CD4-positive, alpha-beta T cell treated with Interleukin-1 beta for 1 hour (primary cell): ENCODE measurements at regions not wholly inside any gene's neighbourhood (a gene's known extent, or its start where the extent isn't known, plus 50 kb on each side); places are given as distances from the start of the nearest gene placed in this dataset.

Experiments used
- DNase-seq, 2 donors: peaks; one replicate each; pipeline ENCODE4 v3.0.0-alpha.2; 2020 to 2022

- DNase-seq = no peak
Observed at GRCh38 chr1:38275960-38276359, 229.4 kb upstream of the POU3F1 start.

GRCh38 chr1:38274974-38275373 is 228.4 kb upstream of the POU3F1 start:
- DNase-seq = no peak

- DNase-seq = no peak
Observed at GRCh38 chr1:38273196-38273804, 226.7 kb upstream of the POU3F1 start.

DNA sequence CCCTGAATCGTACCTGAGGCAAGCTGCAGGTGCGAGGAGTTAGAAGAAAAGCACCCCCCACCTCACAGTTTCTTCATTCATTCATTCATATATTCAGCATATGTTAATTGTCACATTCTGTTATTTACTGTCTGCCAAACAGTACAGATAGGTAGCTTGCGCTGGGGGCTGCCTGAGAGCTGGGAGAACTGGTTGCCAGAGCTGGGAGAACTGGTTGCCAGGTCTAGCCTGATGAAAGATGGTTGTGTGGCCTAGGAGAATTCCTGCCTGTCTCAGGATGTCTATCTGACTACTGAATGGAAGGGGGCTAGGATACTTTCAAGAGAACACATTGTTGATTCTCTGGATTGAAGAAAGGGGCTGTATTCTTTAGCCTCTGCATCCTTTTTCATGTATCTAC is 225.9 kb upstream of the POU3F1 start:
- no peak for DNase-seq

DNA sequence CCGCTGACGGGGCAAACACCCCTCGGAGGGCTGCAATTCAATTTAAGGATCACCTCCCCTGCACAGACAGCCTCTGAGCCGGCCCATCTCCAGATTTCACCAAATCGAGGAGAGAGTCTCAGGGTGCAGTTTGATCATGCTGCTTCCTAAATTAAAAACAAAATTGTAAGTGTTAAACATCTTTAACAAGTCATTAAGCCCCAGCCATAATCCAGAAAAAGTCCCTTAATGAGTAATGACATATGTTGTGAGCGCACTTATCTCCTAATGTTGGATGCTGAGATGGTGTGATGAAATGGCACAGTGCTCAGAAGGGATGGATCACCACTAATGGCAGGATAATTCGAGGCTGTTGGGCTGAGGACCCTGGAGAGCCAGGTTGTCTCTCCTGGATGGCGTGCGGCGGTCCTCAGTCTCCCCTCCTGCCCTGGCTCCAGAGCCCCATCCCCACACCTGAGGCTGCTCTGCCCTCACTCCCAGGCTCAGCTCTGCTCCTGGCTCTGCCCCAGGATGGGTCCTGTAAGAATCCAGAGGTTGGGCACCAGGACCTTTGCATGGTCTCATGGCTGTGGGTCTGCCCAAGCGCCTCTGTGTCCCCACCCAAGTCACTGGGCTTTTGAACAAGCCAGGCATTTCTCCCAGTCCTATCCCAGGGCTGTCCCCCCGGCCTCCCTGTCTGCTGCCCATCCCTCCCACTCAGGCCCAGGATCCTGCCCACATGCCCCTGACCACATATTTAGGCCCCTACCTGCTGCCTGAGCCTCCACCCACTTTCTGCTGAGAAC is 224.4 kb upstream of the POU3F1 start:
- no peak for DNase-seq

DNA sequence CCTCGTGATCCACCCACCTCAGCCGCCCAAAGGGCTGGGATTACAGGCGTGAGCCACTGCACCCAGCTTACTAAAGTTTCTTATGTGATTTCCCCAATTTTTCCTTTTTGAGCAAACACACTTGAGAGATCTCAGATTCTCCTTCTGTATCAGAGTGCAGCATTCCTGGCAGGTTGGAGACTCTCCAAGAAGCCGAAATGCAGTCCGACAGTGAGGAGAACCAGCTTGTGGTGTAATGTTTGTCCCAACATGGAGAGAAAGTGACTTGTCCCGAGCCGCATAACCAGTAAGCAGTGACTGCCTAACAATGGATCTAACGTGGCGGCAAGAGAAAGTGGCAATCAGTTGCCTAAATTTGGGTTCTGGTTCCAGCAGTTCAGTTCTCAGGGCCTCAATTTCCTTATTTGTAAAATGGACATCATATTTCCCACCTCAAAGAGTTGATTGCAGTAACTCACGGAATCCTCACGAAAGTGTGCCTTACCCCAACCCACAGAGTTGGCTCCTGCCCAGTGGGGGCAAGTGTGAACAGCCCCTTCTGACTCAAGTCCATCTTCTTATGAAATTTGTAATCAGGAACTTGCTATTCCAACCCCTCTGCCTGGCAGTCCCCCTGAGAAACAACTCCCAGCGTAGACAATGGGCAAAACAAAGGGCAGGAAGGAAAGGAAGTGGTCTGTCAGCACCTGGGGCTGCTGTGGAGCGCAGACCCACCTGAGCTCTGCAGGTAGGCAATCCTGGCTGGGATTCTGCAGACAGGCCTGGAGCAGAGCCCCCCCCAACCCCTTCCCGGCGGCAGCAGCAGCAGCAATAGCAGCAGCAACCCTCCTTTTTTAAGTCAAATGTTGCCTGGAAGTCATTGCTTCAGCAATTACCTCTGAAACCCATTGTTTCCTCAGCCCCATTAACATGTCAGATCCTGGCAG is 223.6 kb upstream of the POU3F1 start:
- no peak for DNase-seq

DNA sequence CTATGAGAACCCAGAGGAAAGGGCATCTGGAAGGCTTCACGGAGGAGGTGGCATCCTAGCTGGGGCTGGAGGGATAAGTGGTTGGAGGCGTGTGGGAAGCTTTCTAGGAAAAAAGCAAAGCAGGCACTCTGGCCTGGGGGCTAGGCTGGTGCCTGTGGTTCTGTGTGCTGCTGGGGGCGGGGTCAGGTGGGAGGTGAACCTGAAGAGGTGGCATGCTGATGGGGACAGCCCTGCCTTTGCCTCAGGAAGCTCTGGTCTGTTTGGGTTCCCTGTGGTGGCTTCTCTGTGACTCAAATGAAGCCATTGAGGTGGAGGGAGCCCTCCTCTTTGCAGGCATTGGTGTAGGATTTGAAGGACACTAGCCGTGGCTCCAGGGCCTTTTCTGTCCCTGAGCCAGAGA is 221.6 kb upstream of the POU3F1 start:
- no peak for DNase-seq

GRCh38 chr1:38267037-38268036 is 220.7 kb upstream of the POU3F1 start:
- DNase-seq = no peak

- DNase-seq = no peak
Observed at GRCh38 chr1:38266197-38266520, 219.6 kb upstream of the POU3F1 start.

DNA sequence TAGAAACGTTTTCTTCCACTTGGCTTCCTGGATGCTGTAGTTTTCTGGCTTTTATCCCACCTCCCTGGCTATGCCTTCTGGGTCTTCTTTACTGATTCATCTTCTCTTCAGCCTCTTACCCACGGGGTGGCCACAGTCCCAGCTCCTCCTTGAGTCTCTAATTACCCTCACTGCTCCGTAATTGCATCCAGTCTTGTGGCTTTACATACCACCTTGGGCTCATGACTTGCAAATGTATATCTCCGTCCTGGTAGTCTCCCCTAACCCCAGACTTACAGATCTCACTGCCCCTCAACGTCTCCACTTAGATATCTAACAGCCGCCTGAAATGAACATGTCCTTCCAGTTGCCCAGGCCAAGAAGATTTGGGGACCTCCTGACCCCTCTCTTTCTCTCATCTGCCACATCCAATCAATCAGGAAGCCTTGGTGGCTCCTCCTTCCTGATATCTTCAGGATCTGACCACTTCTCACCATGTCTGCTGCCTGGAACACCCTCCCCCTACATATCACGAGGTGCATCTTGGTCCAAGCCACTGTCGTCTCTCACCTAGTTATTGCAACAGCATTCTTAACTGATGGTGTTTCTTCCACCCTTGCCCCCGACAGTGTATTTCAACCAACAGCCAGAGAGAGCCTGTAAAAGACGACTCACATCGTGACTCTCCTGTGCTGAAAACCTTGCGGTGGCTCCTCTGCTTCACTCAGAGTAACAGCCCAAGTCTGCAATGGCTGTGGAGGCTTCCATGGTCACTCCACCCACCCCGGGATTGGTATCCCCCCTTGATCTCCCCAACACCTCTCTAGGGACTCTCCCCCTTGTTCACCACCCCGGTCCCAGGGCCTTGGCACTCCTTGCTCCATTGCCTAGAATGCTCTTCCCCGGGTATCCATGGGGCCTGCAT is 219.0 kb upstream of the POU3F1 start:
- no peak for DNase-seq

DNA sequence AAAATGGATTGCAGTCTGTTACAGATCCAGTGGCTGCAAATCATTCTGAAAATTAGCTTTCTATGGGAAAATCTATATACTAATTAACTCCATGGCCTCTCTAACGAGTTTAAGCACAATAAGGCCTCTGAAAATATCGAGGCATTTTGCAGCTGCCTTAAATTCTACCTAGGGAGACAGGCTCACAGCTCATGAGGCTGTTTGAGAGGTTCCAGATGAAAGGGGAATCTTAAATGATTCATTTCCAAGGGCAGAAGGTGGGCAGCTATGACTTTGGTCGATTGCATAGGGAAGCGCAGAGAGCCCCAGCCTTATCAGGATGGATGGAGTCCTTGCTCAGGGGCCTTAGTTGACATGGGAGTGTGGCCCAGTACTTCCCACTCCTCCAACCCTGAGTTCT is 216.8 kb upstream of the POU3F1 start:
- no peak for DNase-seq

- DNase-seq = no peak
Observed at GRCh38 chr1:38261574-38261973, 215.0 kb upstream of the POU3F1 start.

DNA sequence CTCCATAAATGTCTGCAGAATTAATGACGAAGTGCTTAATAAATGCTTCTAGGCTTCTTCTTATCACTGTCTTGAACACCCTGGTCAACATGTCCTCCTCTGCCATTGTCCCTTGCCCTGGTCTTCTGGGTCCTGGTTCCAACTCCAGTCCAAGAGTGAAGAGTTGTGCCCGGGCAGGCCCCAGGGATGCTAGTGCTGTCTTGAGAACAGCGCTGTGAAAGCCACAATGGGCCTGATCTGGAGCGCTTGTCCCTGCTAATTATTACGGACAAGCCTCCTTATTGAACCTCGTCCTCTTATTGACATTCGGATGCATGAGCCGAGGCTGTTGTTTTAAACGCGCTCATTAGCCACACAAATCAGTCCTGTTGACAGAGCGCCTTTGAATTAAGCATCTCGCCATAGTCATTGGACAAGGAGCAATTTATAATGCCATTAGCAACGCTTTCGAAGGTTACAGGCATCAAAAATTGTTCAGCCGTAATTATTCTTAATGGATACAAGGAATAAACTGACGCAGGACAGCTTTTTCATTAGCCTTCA is 211.6 kb upstream of the POU3F1 start:
- no peak for DNase-seq

GRCh38 chr1:38257374-38257773 is 210.8 kb upstream of the POU3F1 start:
- DNase-seq = no peak

DNA sequence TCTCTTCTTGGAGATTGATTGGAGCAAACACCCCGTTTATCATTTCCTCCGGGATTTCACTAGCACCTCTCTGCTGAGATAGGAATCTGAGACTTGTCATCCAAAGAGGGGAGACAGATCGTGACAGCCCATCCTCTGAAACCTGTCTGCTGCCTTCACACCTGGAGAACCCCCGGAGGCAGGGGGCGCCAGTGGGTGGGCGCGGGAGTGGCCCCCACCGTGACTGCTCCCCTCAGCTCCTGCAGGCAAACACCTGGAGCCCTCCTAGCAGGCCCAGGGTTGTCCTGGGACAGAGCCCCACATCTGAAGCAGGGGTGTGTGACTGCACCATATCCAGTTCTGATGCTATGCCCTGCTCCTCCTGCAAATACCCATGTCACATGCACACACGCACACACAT is 209.5 kb upstream of the POU3F1 start:
- DNase-seq = no peak

- DNase-seq = no peak
Observed at GRCh38 chr1:38253314-38253713, 206.7 kb upstream of the POU3F1 start.

DNA sequence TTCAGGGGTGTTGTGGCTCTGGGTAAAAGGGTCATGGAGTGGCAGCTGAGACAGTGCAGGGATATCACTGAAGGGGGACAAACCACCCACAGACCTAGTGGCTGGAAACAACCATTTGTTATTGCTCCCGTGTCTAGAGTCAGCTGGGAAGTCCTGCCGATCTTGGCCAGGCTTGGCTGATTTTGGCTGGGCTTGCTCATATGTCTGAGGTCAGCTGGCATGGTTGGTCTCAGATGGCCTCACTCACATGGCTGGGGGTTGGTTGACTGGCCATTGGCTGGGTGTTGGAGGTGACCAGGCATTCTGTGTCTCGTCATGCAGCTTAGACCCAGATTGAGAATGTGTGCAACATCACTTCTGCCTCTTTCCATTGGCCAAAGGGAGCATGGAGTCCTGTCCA is 203.8 kb upstream of the POU3F1 start:
- no peak for DNase-seq

- DNase-seq = no peak
Observed at GRCh38 chr1:38249001-38249400, 202.4 kb upstream of the POU3F1 start.

- DNase-seq = no peak
Observed at GRCh38 chr1:38246955-38247952, 200.7 kb upstream of the POU3F1 start.
